NCI-H2081 treated with DMSO at 0.1 percent for 48 hours (cell line): ENCODE measurements at regions not wholly inside any gene's neighbourhood (a gene's known extent, or its start where the extent isn't known, plus 50 kb on each side); places are given as distances from the start of the nearest gene placed in this dataset.

Experiments used
- DNase-seq: peaks from one replicate; lab custom pipeline; 2025; lab: John Stamatoyannopoulos, UW

DNA sequence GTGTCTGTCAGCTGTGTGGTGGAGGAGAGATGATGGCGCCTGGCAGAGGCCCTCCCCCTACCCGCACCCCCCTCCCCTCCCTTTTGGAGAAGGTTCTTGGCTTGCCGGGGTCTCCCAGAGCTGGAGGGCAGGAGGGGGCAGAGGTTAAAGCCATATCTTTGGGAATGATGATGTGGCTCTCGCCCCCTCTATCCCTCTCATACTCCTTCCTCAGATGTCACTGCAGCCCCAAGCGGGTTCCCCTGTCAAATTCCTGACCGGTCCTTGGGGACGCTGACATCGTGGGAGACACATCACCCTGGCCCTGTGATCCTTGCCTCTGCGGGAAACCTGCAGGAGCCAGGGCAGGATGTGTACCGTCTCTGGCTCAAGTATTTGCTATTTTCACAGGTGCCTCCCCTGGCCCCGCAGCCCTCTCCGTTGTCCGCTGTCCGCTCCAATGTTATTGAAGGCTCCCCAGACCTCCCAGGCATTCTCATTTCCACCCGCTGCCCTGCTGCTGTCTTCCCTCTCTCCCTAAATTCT lies 109.5 kb downstream of the FOXD1 start:
- DNase-seq, result no peak

DNA sequence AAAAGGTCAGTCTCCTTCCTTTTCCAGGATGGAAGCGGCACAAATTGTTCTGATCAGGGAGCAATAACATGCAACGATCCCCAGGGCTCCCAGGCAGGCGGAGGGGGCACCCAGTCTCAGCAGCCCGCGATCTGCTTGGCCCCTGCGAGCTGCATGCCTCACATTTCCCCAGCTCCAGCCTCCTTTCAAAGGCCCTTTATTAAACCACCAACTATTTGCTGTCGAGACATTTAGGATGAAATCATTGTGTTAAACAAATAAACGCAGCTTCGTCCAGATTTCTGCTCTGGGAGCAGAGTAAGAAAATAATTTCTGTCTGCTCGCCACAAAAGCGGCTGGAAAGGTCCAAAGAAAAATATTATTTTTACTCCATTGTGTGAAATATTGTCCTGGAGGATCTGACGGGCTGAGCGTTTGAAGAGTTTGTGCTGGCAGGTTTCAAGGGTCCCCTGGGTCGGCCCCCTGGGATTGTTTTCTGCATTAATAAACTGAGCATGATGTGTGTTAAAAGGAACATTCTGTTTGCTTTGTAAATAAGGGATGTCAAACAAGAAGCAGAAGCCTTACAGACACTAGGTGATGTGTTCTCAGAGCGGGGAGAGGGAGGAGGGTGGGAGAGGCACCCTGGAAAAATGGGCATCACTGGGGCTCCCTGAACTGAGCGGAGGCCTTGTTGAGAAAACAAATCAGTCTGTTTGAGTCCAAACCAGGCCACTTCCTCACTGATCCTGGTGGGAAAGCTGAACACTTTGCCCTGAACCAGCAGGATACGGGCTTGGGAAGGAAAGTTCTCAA lies 110.1 kb downstream of the FOXD1 start:
- no peak for DNase-seq

DNA sequence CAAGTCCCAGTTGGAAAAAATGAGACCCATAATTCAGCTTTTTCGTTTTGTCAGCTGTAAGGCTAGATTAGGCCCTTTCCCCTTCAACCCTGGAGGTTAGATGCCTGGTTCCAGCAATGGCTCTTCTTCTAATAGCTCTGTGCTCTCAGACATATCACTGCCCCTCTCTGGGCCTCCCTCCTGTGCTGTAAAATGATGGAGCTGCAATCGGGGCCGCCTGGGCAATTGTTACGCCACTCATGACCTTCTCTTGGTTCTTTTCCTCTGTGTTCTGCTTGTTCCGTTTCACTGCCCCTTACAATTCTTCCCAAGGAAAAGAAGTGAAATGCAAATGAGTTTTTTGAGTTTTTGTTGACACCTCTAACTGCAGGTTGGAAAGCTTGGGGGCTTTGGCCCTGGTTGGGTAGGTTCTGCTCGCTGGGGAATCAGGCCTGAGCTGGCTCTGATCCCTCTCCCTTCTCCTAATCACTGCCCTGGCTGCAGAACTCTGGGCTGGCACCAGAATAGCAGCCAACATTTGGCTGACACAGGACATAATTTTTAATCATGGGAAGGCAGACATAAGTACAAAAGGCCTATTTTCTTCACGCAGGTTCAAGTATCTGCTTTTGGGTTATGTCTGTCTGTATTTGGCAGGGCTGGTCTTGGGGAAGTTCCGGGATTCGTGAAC lies 110.9 kb downstream of the FOXD1 start:
- no peak for DNase-seq

DNA sequence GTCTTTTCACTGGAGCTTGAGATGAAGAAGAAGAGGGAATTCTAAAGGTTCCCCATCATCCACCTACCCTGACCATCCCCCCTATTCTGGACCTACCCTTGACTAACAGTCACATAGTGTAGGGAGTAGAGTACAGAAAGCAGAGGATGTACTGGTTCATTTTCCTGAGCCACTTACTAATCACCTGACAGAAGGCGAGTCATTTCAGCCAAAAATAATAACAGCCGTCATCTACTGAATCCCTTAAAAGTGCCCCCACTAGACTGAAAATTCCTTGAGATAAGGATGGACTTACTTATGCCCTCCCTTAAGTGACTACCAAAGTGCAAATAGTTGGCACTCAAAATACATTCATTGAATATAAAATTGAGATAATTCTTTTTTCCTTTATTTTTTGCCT lies 112.2 kb downstream of the FOXD1 start:
- DNase-seq, result no peak

DNA sequence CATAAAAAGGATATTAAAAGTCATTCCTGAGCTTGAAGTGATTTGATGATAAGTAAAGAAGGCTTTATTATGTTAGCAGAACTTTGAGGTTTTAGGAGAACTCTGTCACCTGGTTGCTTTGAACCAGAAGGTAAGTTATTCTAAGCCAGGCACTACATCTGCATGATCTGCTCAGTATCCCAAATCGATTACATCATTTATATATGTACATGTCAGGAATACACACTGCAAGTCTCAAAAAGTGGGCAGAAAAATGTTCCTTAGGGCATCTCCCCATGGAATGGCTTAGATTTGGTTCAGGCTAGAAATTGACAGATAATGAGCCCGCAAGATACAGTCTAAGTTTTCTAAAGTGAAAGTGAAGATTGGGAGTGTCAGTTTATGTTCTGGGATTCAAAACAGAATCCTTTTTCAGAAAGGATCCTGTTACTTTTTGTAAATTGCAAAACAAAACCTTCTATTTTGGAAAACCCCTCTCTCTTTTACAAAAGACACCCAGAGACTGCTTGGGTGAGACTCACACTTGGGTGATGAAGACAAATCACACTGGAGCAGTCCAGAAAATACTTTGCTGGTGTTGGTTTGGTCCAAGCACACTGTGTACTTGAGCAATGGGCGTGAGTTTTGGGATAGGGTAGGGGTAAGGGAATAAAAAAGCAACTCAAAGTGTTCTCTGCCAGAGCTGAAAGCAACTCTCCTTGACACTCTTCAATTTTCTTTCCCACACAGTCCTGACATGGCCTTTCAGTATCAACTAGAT lies 114.5 kb downstream of the FOXD1 start:
- no peak for DNase-seq

DNA sequence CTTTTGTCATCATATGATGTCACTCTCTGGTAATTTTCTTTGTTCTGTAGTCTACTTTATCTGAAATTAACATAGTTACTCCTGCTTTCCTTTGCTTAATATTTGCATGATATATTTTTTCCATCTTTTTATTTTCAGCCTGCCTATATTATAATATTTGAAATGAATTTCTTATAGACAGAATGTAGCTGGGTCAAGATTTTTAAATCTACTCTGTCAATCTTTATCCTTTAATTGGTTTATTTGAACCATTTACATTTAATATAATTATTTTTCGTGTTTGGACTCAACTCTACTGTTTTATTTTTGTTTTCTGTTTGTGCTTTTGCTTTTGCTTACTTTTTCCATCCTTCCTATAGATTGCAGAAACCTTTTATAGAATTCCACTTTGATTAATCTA lies 118.0 kb downstream of the FOXD1 start:
- DNase-seq, result no peak

DNA sequence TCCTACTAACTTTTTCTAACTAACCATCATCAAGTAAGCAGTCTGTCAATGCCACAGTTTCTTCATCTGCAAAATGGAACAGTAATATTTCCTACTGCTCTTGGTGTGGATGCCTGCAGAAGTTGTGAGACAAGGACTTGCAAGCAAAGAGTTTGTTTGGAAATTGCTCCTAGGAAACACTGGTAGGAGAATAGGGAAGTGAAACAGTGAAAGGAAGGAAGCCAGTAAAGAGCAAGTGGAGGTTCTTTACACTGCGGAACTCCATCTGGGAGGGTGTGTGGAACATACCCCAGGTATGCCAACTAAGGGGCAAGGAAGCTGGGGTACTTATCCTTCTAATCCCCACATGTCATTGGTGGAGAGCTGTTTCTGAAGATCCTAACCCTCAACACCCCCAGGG lies 119.9 kb downstream of the FOXD1 start:
- DNase-seq, result no peak

DNA sequence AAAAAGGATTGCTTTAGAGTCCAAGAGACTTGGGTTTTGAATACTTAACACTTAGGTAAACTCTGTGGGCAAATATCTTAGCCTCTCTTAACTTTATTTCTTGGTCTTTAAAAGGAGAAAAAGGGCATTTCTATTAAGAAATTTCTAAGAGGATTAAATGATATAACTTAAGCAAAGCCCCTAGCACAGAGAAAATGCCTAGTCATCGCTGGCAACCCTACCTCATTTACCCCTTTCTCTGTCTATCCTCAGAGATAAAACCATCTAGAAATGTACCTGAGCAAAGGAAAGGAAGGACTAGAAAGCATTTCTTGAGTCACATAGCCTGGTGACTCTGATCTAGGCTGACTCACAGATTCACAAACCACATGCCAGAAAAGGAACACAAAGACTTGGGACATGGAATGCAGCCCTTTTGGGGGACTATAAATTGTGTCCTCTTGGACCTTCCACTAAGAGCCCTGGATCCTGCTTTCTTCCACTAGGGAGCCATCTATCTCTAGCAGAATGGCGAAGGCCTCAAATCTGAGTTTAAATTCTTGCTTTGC lies 120.6 kb downstream of the FOXD1 start:
- DNase-seq, result no peak

DNA sequence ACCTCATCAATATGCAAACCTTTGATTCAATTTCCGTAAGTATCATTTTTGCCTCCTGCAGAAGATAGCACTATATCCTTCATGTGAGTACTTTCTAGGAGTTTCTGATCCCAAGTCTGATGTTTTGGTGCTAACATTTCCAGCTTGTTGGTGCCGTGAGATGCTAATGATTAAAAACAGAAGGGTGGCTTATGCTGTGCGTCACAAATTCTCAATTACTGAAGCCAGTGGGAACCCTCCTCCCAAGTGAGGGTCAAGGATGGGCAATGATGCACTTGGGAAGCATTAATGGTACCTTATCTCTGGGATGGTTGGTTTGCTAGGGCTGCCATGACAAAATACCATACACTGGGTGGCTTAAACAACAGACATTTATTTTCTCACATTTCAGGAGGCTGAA lies 123.0 kb downstream of the FOXD1 start:
- no peak for DNase-seq

DNA sequence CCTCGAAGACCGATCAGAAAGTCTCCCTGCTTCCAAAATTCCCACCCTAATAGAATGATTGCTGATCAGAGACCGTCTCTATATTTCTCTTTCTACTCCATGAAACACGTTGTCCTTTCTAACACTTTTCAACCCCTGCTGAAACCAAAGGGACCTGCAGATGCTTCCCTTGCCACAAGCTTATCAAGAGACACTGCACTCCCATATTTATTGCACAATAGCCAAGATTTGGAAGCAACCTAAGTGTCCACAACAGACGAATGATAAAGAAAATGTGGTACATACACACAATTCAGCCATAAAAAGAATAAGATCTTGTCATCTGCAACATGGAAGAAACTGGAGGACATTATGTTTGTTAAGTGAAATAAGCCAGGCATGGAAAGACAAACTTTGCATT lies 125.1 kb downstream of the FOXD1 start:
- no peak for DNase-seq

DNA sequence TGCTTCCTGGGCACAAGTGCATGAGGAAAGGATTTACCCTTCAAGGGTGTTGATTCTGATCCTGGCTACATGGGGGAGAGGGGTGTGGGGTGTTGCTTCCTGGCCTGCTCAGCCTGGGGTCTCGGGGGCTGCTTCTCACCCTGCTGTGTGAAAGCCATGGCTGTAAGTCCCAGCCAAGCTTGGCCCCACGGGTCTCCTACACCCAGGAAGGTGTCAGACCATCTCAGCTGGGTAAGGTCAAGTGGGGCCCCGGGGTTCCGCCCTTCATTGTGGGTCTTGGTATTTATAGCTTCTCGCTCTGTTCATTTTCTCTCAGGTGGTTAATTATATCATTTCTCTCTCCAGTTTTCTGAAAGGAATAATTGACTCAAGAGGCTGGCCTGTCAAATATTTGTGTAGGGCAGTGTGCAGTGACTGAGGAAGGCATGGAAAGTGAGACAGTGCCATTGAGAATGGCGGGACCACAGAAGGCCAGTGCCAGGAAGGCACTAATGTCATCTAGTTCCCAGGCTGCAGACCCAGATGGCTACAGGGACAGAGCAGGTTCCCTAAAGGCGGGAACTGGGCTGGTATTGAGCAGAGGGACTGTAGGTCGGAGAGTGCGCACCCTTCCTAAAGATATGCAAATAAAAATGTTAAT lies 126.0 kb downstream of the FOXD1 start:
- no peak for DNase-seq

DNA sequence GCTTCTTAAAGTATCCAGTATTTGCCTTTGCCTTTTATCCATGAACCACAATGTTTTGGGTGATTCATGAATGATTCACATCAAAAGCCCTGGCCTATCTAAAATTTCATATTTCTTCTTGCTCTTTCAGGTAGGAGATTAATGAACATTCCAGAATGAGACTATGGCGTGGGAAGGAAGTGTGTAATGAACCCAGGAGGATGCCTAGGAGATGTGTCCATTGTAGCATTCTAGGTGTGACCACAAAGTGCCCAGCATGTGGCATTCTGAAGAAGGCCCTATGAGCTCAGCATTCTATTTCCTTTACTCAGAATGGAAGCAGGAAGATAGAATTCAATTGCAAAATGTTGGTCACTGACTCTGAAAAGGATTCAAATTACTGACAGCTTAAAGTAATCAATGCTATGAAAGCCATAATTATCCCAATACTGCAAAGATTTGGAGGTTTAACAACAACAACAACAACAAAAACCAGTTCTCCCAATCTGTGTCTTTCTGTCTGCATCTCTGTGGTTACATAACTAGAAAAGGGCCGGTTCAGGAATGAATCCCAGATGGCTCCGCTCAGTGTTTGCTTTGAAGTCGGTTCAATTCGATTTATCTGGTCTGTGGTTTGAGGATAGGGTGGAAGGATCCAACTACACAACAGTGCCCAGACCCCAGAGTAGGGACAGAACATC lies 126.7 kb downstream of the FOXD1 start:
- DNase-seq, result no peak

DNA sequence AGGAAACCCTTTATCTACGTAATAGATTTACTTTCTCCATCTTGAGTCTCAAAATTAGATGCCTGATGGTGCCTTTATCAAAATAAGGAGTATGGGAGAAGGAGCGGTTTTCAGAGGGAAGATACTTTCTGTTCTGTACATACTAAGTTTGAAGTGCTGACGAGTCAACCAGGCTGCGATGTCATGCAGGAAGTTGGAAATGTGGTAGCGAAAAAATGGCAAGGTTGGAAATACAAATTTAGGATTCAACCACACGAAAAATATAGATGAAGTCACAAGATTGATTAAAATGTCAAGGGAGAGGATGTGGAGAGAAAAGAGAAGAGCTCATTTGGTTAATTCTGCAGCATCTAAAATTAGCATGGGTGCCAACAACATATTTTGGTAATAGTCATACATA lies 129.5 kb downstream of the FOXD1 start:
- DNase-seq, result no peak

DNA sequence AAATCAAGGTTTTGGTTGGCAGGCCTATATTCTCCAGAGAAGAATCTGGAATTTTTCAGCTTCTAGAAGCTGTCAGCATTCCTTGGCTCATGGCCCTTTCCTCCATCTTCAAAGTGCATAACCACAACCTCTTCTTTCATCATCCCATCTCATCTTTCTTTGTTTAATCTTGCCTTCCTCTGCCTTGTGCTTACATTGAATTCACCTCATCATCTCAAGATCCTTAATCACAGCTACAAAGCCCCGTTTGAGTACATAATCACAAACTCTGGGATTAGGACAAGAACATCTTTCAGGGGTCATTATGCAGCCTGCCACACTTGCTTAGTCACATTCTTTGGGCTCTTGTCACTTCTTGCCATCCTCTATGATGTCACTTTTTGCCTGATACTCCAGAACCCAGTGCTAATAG lies 130.3 kb downstream of the FOXD1 start:
- no peak for DNase-seq

DNA sequence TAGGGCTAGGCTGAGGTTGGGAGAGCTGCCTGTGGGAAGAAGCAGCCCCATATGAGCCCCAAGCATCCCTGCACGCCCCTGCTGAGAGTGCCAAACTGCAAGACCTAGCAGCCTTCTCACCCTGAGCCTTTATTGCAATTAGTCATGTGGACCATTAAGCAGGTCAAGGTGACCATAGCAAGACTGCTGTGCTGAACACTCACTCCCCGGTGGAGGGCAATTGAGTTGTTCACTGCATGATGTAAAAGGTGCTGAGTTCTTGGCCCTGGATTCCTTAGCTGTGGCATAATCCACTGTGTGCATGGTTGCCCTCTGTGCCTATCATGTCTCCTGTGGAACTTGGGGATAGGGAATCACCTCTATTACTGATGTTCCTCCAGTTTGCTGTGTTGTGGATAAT lies 131.1 kb downstream of the FOXD1 start:
- DNase-seq, result no peak

DNA sequence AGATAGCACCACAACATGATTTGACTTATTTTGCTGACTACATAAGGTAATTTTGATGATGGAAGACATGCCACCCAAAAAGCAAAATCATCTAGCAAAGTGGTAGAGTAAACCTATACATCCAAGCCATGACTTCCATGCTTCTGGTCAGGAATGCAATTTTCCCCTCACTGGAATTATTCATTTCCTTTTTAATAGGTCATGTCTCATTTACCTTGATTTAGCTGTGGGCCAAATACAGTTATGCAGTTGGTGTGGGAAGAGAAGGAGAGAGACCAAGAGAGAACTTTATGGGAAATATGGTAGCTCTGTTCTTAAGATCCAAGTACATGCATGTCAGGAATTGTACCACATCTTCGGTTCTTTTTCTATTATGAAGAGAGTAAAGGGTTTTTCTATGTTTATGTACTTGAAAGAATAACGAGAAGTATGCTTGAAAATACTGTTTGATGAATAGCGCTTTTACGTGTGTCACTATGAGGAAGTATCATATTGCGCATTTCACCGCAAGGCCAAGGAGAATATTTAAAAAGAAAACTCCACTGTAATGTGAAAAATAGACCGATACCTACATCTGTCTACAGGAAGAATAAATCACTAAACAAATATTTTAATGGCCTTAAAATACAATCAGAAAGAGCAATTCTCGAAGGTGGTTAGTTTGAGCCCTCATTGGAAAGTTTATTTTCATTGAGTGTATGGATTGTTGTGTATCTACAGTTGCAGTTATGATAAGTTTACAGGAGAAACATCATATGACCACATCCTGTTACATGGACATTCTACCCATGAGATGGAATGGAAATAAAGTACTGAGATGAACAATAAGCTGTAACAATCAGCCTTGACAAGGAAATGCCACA lies 134.0 kb downstream of the FOXD1 start:
- no peak for DNase-seq

DNA sequence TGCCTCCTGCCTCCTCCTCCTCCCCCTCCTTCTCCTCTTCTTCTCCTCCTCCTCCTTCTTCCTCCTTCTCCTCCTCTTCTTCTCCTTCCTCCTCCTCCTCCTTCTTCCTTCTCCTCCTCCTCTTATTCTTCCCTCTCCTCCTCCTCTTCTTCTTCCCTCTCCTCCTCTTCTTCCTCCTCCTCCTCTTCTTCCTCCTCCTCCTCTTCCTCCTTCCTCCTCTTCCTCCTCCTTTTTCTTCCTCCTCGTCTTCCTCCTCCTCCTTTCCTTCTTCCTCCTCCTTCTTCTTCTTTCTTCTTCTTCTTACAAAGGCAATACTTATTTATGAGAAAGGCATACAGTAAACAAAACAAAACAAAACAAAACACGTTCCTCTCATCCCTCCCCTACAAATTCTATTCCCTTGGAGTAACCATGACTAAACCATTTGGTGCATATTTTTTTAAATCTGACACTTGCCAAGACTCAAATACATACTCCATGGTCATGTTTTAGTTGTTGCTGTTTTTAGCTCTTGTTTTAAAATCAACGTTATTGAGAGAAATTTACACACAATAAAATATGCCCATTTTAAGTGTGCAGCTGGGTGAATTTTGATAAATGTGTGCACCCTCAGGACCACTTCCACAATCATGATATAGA lies 135.6 kb downstream of the FOXD1 start:
- no peak for DNase-seq

DNA sequence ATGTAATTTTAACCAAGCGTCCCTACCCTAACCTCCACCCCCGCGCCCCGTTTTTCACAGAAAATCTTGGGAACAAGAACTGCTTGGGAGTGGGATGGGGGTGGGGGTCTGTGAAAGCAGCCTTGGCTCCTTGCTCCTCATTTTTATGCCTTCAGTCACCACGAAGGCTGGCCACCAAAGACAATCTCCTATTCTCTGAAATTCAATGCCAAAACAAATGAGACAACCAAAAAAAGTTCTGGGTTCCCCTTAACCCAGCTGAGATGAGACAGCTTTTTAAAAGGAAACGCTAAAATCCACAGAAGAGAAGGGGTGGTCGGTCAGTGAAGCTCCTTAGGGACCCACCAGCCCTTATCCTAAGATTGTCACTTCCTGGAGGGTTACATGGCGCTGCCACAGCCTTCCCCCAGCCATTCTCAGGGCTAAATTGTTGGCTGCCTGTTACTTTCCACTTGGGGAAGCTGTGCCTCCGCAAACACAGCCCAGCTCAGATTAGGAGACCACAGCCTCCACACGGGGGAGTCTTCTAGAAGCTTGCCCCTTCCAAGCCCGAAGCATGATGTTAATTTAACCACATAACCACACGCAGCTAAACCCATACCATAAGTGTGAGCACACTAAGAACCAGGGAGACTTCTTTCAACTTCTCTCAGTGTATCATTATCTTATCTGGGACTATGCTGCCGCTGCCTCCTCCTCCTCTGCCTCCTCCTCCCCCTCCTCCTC lies 136.3 kb downstream of the FOXD1 start:
- no peak for DNase-seq
